Upper lobe of left lung (tissue), 6 donors: ENCODE measurements at regions not wholly inside any gene's neighbourhood (a gene's known extent, or its start where the extent isn't known, plus 50 kb on each side); places are given as distances from the start of the nearest gene placed in this dataset.
A peak's percentile ranks its signal among the peaks of the same experiment; 100 is the strongest.

ENCODE experiments used
- ATAC-seq, 2 donors: fragments of 200-7000 bp; cut with Tn5 transposase; one replicate each; pipeline ENCODE4 v1.9.1; 2022; ENCODE audit warnings: mild to moderate bottlenecking in 2 of 2, moderate library complexity in 2 of 2; ENCODE audit not compliant: low FRiP score in 2 of 2
- DNase-seq, 2 donors: peaks; one replicate each; pipeline ENCODE4 v3.0.0-alpha.2; 2019 to 2020
- H3K27ac ChIP-seq, 4 donors: fragments of 200-600 bp; sonication (generic); one replicate each; pipeline ENCODE4 v1.5.1; 2016 to 2019
- H3K27me3 ChIP-seq, 4 donors: fragments of 200-600 bp; sonication (generic); one replicate each; pipeline ENCODE4 v1.5.1; 2017 to 2019
- H3K36me3 ChIP-seq, 4 donors: fragments of 200-600 bp; sonication (generic); one replicate each; pipeline ENCODE4 v1.5.1; 2016 to 2019
- H3K4me1 ChIP-seq, 4 donors: fragments of 200-600 bp; sonication (generic); one replicate each; pipeline ENCODE4 v1.5.1; 2018 to 2019
- H3K4me3 ChIP-seq, 4 donors: fragments of 200-600 bp; sonication (generic); one replicate each; pipeline ENCODE4 v1.5.1; 2017 to 2019; ENCODE audit warnings: mild to moderate bottlenecking in 2 of 4, moderate library complexity in 1 of 4
- H3K9me3 ChIP-seq, 4 donors: fragments of 200-600 bp; sonication (generic); one replicate each; pipeline ENCODE4 v1.5.1; 2018 to 2019
- CTCF ChIP-seq, 6 experiments: fragments of 450-650 bp in 4 of 6; fragments of 200-600 bp in 2 of 6; sonication (generic) in 2 of 6; IDR thresholded peaks; one replicate each; pipeline ENCODE4 v1.5.1; 2016 to 2019; ENCODE audit warnings: antibody characterized with exemption in 6 of 6
- EP300 ChIP-seq, 4 donors: sonication (generic); formaldehyde crosslinking; IDR thresholded peaks; one replicate each; pipeline ENCODE4 v1.5.1; 2017; ENCODE audit warnings: antibody characterized with exemption in 4 of 4, control low read depth in 2 of 4
- POLR2A ChIP-seq, 4 donors: fragments of 450-650 bp; IDR thresholded peaks; one replicate each; pipeline ENCODE4 v1.5.1; 2016 to 2017; ENCODE audit warnings: antibody characterized with exemption in 4 of 4, mild to moderate bottlenecking in 2 of 4
- POLR2AphosphoS5 ChIP-seq, 2 donors: sonication (generic); formaldehyde crosslinking; IDR thresholded peaks; one replicate each; pipeline ENCODE4 v1.5.1; 2017; ENCODE audit warnings: antibody characterized with exemption in 2 of 2
- WGBS, 2 donors: methylation state at CpG; one replicate each; pipeline ENCODE4 v1.1.5; 2017 to 2018; 5-methylcytosine and 5-hydroxymethylcytosine counted together
- donor health status: DM: no; HTN: no; CAD: no; lungs with moderate emphysema.
- donor health status: DM: no; HTN: yes; CAD: no; lungs with severe emphysema.

- ATAC-seq: no peak
- no peak overlapping the region for H3K27ac ChIP-seq
- TF ChIP-seq POLR2AphosphoS5 (IDR thresholded peaks at IDR 0.05): no peak
- H3K27me3 ChIP-seq: no peaks in the 10 kb centered on the region
- H3K4me3 ChIP-seq: no peak overlapping the region
- 63 to 65% methylated on average over 4 of the region's 4 CpGs for WGBS, 2 donors
- H3K9me3 ChIP-seq: no peaks in the 10 kb centered on the region
- no peaks in the 10 kb centered on the region for H3K4me1 ChIP-seq
- no peaks in the 10 kb centered on the region for H3K36me3 ChIP-seq
- DNase-seq: no peak
Observed at GRCh38 chr6:100119261-100119660, 125.2 kb upstream of the MCHR2 start.

GRCh38 chr6:100118301-100118700, 124.3 kb upstream of the MCHR2 start:
- Histone ChIP-seq H3K27me3 (no peaks in the 10 kb centered on the region), H3K36me3 (no peaks in the 10 kb centered on the region), H3K9me3 (no peaks in the 10 kb centered on the region), H3K4me3 (no peak overlapping the region), H3K4me1 (no peaks in the 10 kb centered on the region), H3K27ac (no peak overlapping the region)
- DNase-seq: no peak
- no peak for ATAC-seq
- WGBS, 2 donors: 76 to 95% methylated on average over 2 of the region's 2 CpGs
- TF ChIP-seq POLR2AphosphoS5 (IDR thresholded peaks at IDR 0.05) (no peak), POLR2A (IDR thresholded peaks at IDR 0.05) (no peak), CTCF (IDR thresholded peaks at IDR 0.05) (no peak), EP300 (IDR thresholded peaks at IDR 0.05) (no peak)

- Histone ChIP-seq H3K4me1 (no peaks in the 10 kb centered on the region), H3K36me3 (no peaks in the 10 kb centered on the region), H3K4me3 (no peak overlapping the region), H3K27me3 (no peaks in the 10 kb centered on the region), H3K9me3 (no peaks in the 10 kb centered on the region), H3K27ac (no peak overlapping the region)
- no peak for ATAC-seq
- TF ChIP-seq CTCF (IDR thresholded peaks at IDR 0.05): no peak
- no peak for TF ChIP-seq EP300 (IDR thresholded peaks at IDR 0.05)
- no peak for TF ChIP-seq POLR2AphosphoS5 (IDR thresholded peaks at IDR 0.05)
- TF ChIP-seq POLR2A (IDR thresholded peaks at IDR 0.05): no peak
- DNase-seq: no peak
- WGBS, 2 donors: 81 to 87% methylated on average over 5 of the region's 5 CpGs
Observed at GRCh38 chr6:100117680-100118079, 123.7 kb upstream of the MCHR2 start.

GRCh38 chr6:100116411-100117194, 122.6 kb upstream of the MCHR2 start:
- TF ChIP-seq CTCF (IDR thresholded peaks at IDR 0.05) (peak in 5 of 6 experiments; percentile 36 to 55 (median 47)), POLR2AphosphoS5 (IDR thresholded peaks at IDR 0.05) (no peak), EP300 (IDR thresholded peaks at IDR 0.05) (no peak), POLR2A (IDR thresholded peaks at IDR 0.05) (no peak)
- H3K4me1 ChIP-seq: no peaks in the 10 kb centered on the region
- no peaks in the 10 kb centered on the region for H3K36me3 ChIP-seq
- no peak for DNase-seq
- H3K27ac ChIP-seq: no peak overlapping the region
- H3K27me3 ChIP-seq: no peaks in the 10 kb centered on the region
- WGBS, 2 donors: 24 to 31% methylated on average over 4 of the region's 4 CpGs
- peak in 1 of 2 donors; percentile 54 for ATAC-seq
- no peak overlapping the region for H3K4me3 ChIP-seq
- H3K9me3 ChIP-seq: no peaks in the 10 kb centered on the region

GRCh38 chr6:100115407-100116101, 121.5 kb upstream of the MCHR2 start:
- no peaks in the 10 kb centered on the region for H3K9me3 ChIP-seq
- H3K27ac ChIP-seq: no peak overlapping the region
- ATAC-seq (no peak), DNase-seq (no peak)
- no peak for TF ChIP-seq POLR2AphosphoS5 (IDR thresholded peaks at IDR 0.05)
- no peak for TF ChIP-seq EP300 (IDR thresholded peaks at IDR 0.05)
- TF ChIP-seq CTCF (IDR thresholded peaks at IDR 0.05): no peak
- TF ChIP-seq POLR2A (IDR thresholded peaks at IDR 0.05): no peak
- H3K27me3 ChIP-seq: no peaks in the 10 kb centered on the region
- 81 to 87% methylated on average over 1 of the region's 1 CpG for WGBS, 2 donors
- no peaks in the 10 kb centered on the region for H3K4me1 ChIP-seq
- H3K36me3 ChIP-seq: no peaks in the 10 kb centered on the region
- no peak overlapping the region for H3K4me3 ChIP-seq
